Gastroesophageal sphincter (tissue), 4 donors: ENCODE measurements at regions not wholly inside any gene's neighbourhood (a gene's known extent, or its start where the extent isn't known, plus 50 kb on each side); places are given as distances from the start of the nearest gene placed in this dataset.
A peak's percentile ranks its signal among the peaks of the same experiment; 100 is the strongest.

Experiments
- ATAC-seq: fragments of 150-250 bp; one replicate; pipeline ENCODE4 v1.9.1; 2016; ENCODE audit warnings: mild to moderate bottlenecking, moderate library complexity
- H3K27ac ChIP-seq, 4 donors: fragments of 200-600 bp; sonication (generic) in 3 of 4; 1 replicate in 3 of 4; 2 replicates in 1 of 4; pipeline ENCODE4 v1.5.1; 2016 to 2019
- H3K27me3 ChIP-seq: fragments of 200-600 bp; sonication (generic); one replicate; pipeline ENCODE4 v1.5.1; 2019
- H3K36me3 ChIP-seq, 2 donors: fragments of 200-600 bp; sonication (generic); one replicate each; pipeline ENCODE4 v1.5.1; 2019; ENCODE audit warnings: control low read depth in 1 of 2
- H3K4me1 ChIP-seq, 3 donors: fragments of 200-600 bp; sonication (generic); 1 replicate in 2 of 3; 2 replicates in 1 of 3; pipeline ENCODE4 v1.5.1; 2016 to 2019; ENCODE audit warnings: control low read depth in 2 of 3
- H3K4me3 ChIP-seq, 2 donors: fragments of 200-600 bp; sonication (generic); one replicate each; pipeline ENCODE4 v1.5.1; 2019; ENCODE audit warnings: mild to moderate bottlenecking in 1 of 2, moderate library complexity in 1 of 2
- H3K9me3 ChIP-seq, 3 donors: fragments of 200-600 bp; sonication (generic); one replicate each; pipeline ENCODE4 v1.5.1; 2017 to 2019; ENCODE audit warnings: control low read depth in 2 of 3
- CTCF ChIP-seq, 4 experiments: fragments of 200-600 bp in 2 of 4; fragments of 450-650 bp in 2 of 4; sonication (generic) in 1 of 4; IDR thresholded peaks; one replicate each; pipeline ENCODE4 v1.5.1; 2017 to 2019; ENCODE audit warnings: antibody characterized with exemption in 4 of 4, mild to moderate bottlenecking in 2 of 4, moderate library complexity in 2 of 4
- EP300 ChIP-seq: sonication (generic); formaldehyde crosslinking; IDR thresholded peaks from one replicate; pipeline ENCODE4 v1.6.1; 2017; ENCODE audit warnings: antibody characterized with exemption, mild to moderate bottlenecking
- POLR2A ChIP-seq, 2 donors: fragments of 450-650 bp; IDR thresholded peaks; one replicate each; pipeline ENCODE4 v1.6.1; 2017; ENCODE audit warnings: antibody characterized with exemption in 2 of 2, mild to moderate bottlenecking in 2 of 2, moderate library complexity in 1 of 2
- POLR2AphosphoS5 ChIP-seq: sonication (generic); formaldehyde crosslinking; IDR thresholded peaks from one replicate; pipeline ENCODE4 v1.6.1; 2017; ENCODE audit warnings: antibody characterized with exemption
- WGBS, 2 donors: methylation state at CpG; one replicate each; pipeline ENCODE4 v1.1.5; 2018; ENCODE audit warnings: low coverage in 1 of 2; 5-methylcytosine and 5-hydroxymethylcytosine counted together

- H3K27me3 ChIP-seq, result no peaks in the 10 kb centered on the region
- no peak for ATAC-seq
- H3K4me1 ChIP-seq, result no peaks in the 10 kb centered on the region
- no peaks in the 10 kb centered on the region for H3K9me3 ChIP-seq
- H3K4me3 ChIP-seq, result no peak overlapping the region
- no peak overlapping the region for H3K27ac ChIP-seq
- TF ChIP-seq EP300 (no peak), POLR2A (IDR thresholded peaks at IDR 0.05) (no peak), CTCF (IDR thresholded peaks at IDR 0.05) (no peak), POLR2AphosphoS5 (no peak)
- WGBS, 2 donors, result 18 to 33% methylated on average over 1 of the region's 1 CpG
- no peaks in the 10 kb centered on the region for H3K36me3 ChIP-seq
Observed at GRCh38 chr17:12282056-12282455, 261.4 kb downstream of the MAP2K4 start.

- TF ChIP-seq POLR2AphosphoS5 (no peak), POLR2A (IDR thresholded peaks at IDR 0.05) (no peak), CTCF (IDR thresholded peaks at IDR 0.05) (no peak), EP300 (no peak)
- no peak overlapping the region for H3K27ac ChIP-seq
- H3K9me3 ChIP-seq, result no peaks in the 10 kb centered on the region
- H3K4me3 ChIP-seq, result no peak overlapping the region
- no peaks in the 10 kb centered on the region for H3K27me3 ChIP-seq
- H3K36me3 ChIP-seq, result no peaks in the 10 kb centered on the region
- no peaks in the 10 kb centered on the region for H3K4me1 ChIP-seq
- ATAC-seq, result no peak
- 0 to 42% methylated on average over 1 to 2 of the region's 2 CpGs for WGBS, 2 donors
Observed at GRCh38 chr17:12287953-12288352, 267.3 kb downstream of the MAP2K4 start.

- Histone ChIP-seq H3K9me3 (no peaks in the 10 kb centered on the region), H3K27ac (no peak overlapping the region), H3K4me3 (no peak overlapping the region), H3K36me3 (no peaks in the 10 kb centered on the region), H3K4me1 (no peaks in the 10 kb centered on the region), H3K27me3 (no peaks in the 10 kb centered on the region)
- 71 to 77% methylated on average over 4 of the region's 6 CpGs for WGBS, 2 donors
- TF ChIP-seq POLR2A (IDR thresholded peaks at IDR 0.05), result no peak
- TF ChIP-seq EP300, result no peak
- no peak for TF ChIP-seq POLR2AphosphoS5
- TF ChIP-seq CTCF (IDR thresholded peaks at IDR 0.05), result no peak
- ATAC-seq, result no peak
Observed at GRCh38 chr17:12290207-12290606, 269.5 kb downstream of the MAP2K4 start.

GRCh38 chr17:12296209-12296625 lies 275.5 kb downstream of the MAP2K4 start:
- H3K9me3 ChIP-seq, result no peaks in the 10 kb centered on the region
- peaks cover 0 to 30% (median 4%) of the 10 kb centered on the region in 3 donors for H3K4me1 ChIP-seq
- WGBS, 2 donors, result 17 to 21% methylated on average over 5 of the region's 5 CpGs
- no peak for TF ChIP-seq CTCF (IDR thresholded peaks at IDR 0.05)
- TF ChIP-seq POLR2A (IDR thresholded peaks at IDR 0.05), result no peak
- no peak for TF ChIP-seq POLR2AphosphoS5
- no peak for ATAC-seq
- H3K27me3 ChIP-seq, result no peaks in the 10 kb centered on the region
- no peak overlapping the region for H3K4me3 ChIP-seq
- peak overlapping the region in 3 of 4 donors; percentile 26 to 50 (median 27) for H3K27ac ChIP-seq
- H3K36me3 ChIP-seq, result no peaks in the 10 kb centered on the region

- no peak overlapping the region for H3K4me3 ChIP-seq
- H3K4me1 ChIP-seq, result peaks cover 0 to 20% (median 3%) of the 10 kb centered on the region in 3 donors
- H3K27me3 ChIP-seq, result no peaks in the 10 kb centered on the region
- no peaks in the 10 kb centered on the region for H3K9me3 ChIP-seq
- H3K27ac ChIP-seq, result no peak overlapping the region
- no peak for TF ChIP-seq CTCF (IDR thresholded peaks at IDR 0.05)
- no peak for TF ChIP-seq POLR2A (IDR thresholded peaks at IDR 0.05)
- TF ChIP-seq EP300, result no peak
- 92 to 93% methylated on average over 4 of the region's 4 CpGs for WGBS, 2 donors
- no peaks in the 10 kb centered on the region for H3K36me3 ChIP-seq
- no peak for ATAC-seq
Observed at GRCh38 chr17:12301551-12301950, 280.9 kb downstream of the MAP2K4 start.
